ENCODE measurements at regions not wholly inside any gene's neighbourhood (a gene's known extent, or its start where the extent isn't known, plus 50 kb on each side); places are given as distances from the start of the nearest gene placed in this dataset.

DNA sequence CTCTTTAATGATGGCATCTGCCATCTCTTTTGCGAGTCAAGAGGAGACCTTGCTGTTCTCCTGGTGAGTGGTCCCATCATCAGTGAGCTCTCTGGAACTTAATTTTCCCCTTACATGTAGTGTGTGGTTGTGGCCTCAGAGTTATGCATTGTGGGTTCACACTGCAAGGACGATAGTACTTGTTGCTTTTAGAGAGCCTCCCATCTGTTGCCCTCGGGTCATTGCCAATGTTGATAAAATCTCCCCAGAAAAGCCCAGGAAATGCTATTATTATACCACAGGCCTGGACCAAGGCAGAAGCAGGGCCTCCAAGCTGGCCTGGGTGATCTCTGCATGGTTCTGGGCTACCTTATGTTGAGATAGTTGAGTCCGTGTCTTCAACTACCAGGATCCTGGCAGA, 241.6 kb downstream of the BMP7 start:
- TF ChIP-seq, protein P1, sequence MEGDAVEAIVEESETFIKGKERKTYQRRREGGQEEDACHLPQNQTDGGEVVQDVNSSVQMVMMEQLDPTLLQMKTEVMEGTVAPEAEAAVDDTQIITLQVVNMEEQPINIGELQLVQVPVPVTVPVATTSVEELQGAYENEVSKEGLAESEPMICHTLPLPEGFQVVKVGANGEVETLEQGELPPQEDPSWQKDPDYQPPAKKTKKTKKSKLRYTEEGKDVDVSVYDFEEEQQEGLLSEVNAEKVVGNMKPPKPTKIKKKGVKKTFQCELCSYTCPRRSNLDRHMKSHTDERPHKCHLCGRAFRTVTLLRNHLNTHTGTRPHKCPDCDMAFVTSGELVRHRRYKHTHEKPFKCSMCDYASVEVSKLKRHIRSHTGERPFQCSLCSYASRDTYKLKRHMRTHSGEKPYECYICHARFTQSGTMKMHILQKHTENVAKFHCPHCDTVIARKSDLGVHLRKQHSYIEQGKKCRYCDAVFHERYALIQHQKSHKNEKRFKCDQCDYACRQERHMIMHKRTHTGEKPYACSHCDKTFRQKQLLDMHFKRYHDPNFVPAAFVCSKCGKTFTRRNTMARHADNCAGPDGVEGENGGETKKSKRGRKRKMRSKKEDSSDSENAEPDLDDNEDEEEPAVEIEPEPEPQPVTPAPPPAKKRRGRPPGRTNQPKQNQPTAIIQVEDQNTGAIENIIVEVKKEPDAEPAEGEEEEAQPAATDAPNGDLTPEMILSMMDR (conservative IDR thresholded peaks at IDR 0.05; ENCODE audit: low read depth, low read length), result no peak
- H3K4me3 ChIP-seq (ENCODE audit: low read length), result no peak overlapping the region
- DNase-seq (ENCODE audit: low read depth), result no peak

DNA sequence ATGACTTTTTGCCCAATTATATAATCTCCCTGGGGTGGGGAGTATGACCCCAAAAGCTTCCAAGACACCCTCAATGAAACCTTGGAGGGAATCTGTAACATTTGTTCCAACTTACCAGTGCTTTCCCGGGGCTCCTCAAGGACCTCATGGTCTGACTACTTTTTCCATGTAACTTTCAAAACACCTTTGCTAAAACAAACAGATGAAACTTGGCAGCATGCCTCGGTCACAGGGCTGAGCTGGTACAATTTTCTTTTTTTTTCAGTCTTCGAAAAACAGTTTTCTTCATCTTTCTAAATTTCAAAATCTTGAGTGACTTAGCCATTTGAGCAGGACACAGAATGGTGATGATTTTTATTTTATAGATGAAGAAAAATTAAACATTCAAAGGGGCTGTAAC, 241.2 kb downstream of the BMP7 start:
- no peak for DNase-seq (ENCODE audit: low read depth)
- TF ChIP-seq, protein P1 (conservative IDR thresholded peaks at IDR 0.05; ENCODE audit: low read depth, low read length), result no peak
- H3K4me3 ChIP-seq (ENCODE audit: low read length), result no peak overlapping the region

DNA sequence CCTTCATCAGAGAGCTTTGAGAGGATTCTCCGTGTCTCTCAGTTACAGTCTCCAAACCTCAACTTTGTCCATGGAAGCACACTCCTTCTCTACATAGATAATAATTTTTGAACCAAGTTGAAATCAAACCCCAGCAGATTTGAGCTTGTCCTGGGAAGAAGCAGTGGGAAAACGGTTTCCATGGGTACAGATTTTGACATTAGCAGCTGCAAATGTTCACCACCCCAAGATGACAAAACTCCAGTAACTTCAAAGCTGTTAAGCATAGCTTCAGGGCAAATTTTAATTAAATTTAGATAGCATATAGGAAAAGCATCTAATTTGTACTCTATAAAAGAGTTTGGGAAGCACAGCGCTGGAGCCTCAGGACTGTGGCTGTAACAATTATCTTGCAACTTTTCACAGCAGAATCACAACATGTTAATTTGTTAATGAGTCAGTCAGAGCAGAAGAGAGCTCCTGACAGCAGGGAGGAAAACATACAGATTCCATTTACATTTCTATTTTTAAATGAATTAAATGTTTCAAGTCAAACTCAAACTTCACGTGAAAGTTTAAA, 240.7 kb downstream of the BMP7 start:
- no peak for DNase-seq (ENCODE audit: low read depth)
- no peak overlapping the region for H3K4me3 ChIP-seq (ENCODE audit: low read length)
- TF ChIP-seq, protein P1 (conservative IDR thresholded peaks at IDR 0.05; ENCODE audit: low read depth, low read length), result no peak

DNA sequence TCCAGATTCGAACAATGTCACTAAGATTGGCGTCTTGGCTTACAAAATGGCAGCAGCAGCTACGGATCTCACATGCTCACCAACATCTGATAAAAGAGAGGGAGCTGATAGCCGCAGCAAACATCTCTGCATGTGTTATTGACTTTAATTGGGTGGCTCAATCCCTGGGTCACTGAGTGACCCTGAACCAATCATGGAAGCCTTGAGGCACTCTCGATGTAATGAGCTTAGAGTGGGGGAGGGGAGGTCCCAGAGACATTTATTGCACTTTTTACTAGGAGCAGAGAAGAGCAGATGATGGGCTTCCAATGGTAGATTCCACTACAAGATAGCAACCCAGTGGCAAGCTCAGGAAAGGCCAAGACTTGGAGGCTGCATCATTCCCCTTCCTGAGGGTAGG, 238.7 kb downstream of the BMP7 start:
- TF ChIP-seq, protein P1 (conservative IDR thresholded peaks at IDR 0.05; ENCODE audit: low read depth, low read length), result no peak
- no peak for DNase-seq (ENCODE audit: low read depth)
- no peak overlapping the region for H3K4me3 ChIP-seq (ENCODE audit: low read length)

DNA sequence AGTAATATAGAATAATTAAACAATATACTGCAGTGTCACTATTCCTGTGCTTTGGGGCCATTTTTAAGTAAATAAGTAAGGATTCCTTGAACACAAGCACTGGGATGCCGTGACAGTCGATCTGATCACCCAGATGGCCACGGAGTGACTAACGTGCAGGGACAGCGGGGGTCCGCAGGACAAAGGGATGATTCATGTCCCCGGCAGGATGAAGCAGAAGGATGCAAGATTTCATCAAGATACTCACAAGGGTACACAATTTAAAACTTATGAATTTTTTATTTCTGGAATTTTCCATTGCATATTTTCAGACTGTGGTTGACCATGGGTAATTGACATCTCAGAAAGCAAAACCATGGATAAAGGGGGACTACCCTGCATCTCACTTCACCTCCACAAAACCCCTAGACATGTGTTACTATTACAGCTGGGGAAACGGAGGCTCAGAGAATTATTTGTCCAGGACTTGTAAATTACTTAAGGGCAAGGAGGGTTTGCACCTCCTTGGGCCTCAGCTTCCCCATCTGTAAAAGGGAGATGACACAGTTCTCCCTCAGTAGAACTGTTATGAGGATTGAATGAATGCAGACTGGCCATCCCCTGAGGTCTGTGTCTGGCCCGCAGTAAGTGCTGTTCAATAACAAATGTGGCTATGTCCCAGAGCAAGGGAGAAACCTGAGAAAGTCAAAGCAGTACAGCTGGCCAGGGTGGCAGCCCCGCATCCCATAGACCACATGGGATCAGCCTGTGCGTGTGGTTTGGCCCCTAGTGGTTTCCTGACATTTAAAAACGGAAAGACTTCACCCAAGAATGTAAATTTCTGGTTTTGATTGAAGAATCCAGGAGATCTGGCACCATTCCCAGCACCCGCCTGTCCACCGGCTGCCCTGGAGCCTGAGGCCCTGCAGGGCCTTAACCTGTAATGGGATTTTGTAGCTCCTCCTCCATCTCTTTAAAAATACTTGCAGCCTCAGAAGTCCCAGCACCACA, 235.5 kb downstream of the BMP7 start:
- TF ChIP-seq, protein P1 (conservative IDR thresholded peaks at IDR 0.05; ENCODE audit: low read depth, low read length), result no peak

DNA sequence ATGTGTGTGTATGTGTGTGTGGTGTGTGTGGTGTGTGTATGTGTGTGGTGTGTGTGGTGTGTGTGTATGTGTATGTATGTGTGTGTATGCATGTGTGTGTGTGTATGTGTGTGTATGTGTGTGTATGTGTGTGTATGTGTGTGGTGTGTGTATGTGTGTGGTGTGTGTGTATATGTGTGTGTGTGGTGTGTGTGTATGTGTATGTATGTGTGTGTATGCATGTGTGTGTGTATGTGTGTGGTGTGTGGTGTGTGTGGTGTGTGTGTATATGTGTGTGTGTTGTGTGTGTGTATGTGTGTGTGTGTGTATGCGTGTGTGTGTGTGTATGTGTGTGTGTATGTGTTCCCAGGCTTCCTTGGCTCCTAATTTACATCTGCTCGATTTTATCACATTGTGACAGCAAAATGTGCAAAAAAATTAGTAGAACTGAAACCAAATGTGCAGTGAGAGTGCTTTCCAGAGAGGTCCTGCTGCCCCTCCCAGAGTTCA, 234.5 kb downstream of the BMP7 start:
- no peak for DNase-seq (ENCODE audit: low read depth)
- TF ChIP-seq, protein P1 (conservative IDR thresholded peaks at IDR 0.05; ENCODE audit: low read depth, low read length), result no peak
- H3K4me3 ChIP-seq (ENCODE audit: low read length), result no peak overlapping the region

More for the DNA sequence above, 235.5 kb downstream of the BMP7 start:
- no peak overlapping the region for H3K4me3 ChIP-seq (ENCODE audit: low read length)
- DNase-seq (ENCODE audit: low read depth), result no peak

All from retinal pigment epithelial cell (primary cell).